DOHH2 (cell line): ENCODE measurements at regions not wholly inside any gene's neighbourhood (a gene's known extent, or its start where the extent isn't known, plus 50 kb on each side); places are given as distances from the start of the nearest gene placed in this dataset.

Experiments
- EZH2phosphoT487 ChIP-seq: fragments of 200-600 bp; sonication (generic); IDR thresholded peaks from 2 replicates; pipeline ENCODE4 v1.6.1; 2017; ENCODE audit warnings: borderline replicate concordance, mild to moderate bottlenecking, antibody characterized with exemption, low read length, moderate library complexity, mixed read lengths
- TF ChIP-seq, protein P1 (sequence below): fragments of 200-600 bp; sonication (generic); IDR thresholded peaks from one replicate; pipeline ENCODE4 v1.5.1; 2014; ENCODE audit warnings: antibody characterized with exemption, mild to moderate bottlenecking, low read depth, low read length; ENCODE audit not compliant: poor library complexity, severe bottlenecking

DNA sequence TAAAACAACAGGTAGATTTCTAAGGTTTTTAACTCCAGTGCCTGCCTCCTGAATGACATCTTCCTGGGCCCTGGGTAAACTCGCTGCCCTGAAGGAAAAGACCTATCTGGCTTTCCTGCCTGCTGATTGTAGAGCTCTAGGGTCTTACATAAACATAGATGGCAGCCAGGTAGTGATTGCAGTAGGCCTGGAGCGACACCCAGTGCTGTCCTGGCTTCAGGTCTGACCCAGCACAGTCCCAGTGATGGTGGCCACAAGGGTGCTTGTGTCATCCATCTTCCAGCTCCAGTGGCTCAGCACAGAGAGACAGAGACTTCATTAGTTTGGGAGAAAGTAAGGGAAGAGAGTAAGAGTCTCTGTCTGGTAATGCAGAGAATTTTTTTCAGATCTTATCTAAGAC lies 542.9 kb upstream of the IMPG1 start:
- TF ChIP-seq, protein P1, sequence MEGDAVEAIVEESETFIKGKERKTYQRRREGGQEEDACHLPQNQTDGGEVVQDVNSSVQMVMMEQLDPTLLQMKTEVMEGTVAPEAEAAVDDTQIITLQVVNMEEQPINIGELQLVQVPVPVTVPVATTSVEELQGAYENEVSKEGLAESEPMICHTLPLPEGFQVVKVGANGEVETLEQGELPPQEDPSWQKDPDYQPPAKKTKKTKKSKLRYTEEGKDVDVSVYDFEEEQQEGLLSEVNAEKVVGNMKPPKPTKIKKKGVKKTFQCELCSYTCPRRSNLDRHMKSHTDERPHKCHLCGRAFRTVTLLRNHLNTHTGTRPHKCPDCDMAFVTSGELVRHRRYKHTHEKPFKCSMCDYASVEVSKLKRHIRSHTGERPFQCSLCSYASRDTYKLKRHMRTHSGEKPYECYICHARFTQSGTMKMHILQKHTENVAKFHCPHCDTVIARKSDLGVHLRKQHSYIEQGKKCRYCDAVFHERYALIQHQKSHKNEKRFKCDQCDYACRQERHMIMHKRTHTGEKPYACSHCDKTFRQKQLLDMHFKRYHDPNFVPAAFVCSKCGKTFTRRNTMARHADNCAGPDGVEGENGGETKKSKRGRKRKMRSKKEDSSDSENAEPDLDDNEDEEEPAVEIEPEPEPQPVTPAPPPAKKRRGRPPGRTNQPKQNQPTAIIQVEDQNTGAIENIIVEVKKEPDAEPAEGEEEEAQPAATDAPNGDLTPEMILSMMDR: no peak
- TF ChIP-seq EZH2phosphoT487: no peak
